ENCODE measurements at regions not wholly inside any gene's neighbourhood (a gene's known extent, or its start where the extent isn't known, plus 50 kb on each side); places are given as distances from the start of the nearest gene placed in this dataset.

DNA sequence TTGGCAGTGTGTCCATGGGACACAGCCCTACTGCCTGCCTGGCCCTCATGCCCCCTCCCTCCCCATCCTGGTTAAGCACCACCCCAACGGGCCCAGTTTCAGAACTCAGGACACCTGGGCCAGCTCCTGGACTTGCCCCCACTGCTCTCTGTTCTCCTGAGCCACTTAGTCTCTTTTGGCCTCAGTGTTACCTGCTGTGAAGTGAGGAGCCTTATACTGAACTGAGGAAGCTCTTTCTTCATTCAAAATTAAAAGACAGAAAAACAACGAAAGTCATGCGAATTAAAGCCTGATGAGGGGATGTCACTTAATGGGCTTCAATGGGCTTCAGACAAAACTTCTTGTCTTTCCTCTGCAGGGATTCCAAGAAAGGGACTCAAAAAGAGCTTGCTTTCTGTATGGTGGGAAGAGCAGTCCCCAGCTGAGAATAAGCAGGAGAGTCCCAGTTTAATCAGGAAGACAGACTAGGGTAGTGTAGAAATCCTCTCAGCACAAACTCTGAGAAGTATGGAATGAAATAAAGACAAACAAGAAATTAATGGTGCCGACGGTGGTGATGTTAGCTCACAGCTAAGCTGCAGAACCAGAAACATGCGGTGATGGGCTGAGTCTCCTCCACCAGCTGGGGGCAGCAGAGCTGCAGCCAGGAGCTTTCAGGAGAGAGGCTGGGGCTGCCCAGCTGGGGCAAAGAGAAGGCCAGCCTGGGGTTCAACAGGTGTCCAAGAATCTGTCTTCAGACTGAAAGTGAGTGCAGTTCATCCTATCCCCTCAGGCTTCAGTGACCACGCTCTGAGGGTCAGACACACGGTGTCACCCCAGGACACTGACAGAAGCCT lies 101.0 kb downstream of the GGTLC2 start:
- WGBS, 3 donors = 56 to 66% (median 57%) methylated on average over 8 of the region's 8 CpGs
- H3K4me3 ChIP-seq = no peak overlapping the region
- H3K4me1 ChIP-seq (ENCODE audit: insufficient read depth) = no peaks in the 10 kb centered on the region
- H3K36me3 ChIP-seq = no peaks in the 10 kb centered on the region
- no peak overlapping the region for H3K27ac ChIP-seq
- H3K27me3 ChIP-seq = no peaks in the 10 kb centered on the region
- TF ChIP-seq, protein P1, sequence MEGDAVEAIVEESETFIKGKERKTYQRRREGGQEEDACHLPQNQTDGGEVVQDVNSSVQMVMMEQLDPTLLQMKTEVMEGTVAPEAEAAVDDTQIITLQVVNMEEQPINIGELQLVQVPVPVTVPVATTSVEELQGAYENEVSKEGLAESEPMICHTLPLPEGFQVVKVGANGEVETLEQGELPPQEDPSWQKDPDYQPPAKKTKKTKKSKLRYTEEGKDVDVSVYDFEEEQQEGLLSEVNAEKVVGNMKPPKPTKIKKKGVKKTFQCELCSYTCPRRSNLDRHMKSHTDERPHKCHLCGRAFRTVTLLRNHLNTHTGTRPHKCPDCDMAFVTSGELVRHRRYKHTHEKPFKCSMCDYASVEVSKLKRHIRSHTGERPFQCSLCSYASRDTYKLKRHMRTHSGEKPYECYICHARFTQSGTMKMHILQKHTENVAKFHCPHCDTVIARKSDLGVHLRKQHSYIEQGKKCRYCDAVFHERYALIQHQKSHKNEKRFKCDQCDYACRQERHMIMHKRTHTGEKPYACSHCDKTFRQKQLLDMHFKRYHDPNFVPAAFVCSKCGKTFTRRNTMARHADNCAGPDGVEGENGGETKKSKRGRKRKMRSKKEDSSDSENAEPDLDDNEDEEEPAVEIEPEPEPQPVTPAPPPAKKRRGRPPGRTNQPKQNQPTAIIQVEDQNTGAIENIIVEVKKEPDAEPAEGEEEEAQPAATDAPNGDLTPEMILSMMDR (IDR thresholded peaks at IDR 0.05) = no peak
- TF ChIP-seq POLR2A (IDR thresholded peaks at IDR 0.05) (no peak), EP300 (IDR thresholded peaks at IDR 0.05) (no peak)
- no peaks in the 10 kb centered on the region for H3K9me3 ChIP-seq
- no peak for DNase-seq
- intact Hi-C loops (cut with DNase I) = loop anchor here in 1 of 4 donors (5.0 kb wide), 1 partner anchor 33 kb away; no protein-coding TSS in a partner anchor

DNA sequence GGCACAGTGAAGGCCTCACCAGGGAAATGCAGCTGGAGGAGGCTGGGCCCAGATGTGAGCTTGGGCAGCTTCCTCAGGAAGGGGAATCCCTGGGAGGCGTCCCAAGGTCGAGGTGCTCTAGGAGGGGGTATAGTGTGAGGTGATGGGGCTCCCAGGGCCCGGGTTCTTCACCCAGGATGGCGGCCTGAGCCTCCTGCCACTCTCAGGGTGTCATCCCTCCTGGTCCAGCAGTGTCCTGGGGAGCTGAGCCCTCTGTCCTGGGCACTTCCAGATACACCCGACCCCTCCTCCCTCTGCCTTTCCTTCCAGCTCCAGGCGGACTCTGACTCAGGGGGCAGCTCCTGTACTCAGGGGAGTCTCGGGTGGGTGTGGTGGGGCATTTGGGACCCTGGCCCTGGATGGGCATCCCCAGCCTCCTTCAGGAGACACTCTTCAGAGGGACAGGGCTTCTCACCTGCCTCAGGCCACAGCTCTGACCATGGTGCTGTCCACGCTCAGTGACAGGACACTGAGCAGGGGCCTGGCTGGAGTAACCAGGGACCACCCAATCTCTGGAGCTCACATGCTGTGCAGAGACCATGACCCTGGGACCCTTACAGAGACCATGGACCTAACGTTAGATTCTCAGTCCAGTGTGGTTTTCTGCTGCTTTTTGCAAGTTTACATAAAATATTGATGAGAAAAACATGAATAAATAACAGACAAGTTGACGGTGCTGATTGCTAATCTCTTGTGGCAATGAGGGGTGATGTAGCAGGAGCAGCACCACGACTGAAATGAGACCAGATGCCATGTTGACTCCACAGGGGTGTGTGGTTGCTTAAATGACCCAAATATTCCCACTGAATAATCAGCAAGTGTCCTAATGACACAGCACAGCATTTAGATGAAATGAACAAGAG lies 101.9 kb downstream of the GGTLC2 start:
- intact Hi-C loops (cut with DNase I) = loop anchor here in 1 of 4 donors (5.0 kb wide), 1 partner anchor 34 kb away; no protein-coding TSS in a partner anchor
- no peak overlapping the region for H3K4me3 ChIP-seq
- H3K9me3 ChIP-seq = no peaks in the 10 kb centered on the region
- no peak for DNase-seq
- H3K36me3 ChIP-seq = no peaks in the 10 kb centered on the region
- TF ChIP-seq, protein P1 (IDR thresholded peaks at IDR 0.05) = no peak
- TF ChIP-seq POLR2A (IDR thresholded peaks at IDR 0.05) (no peak), EP300 (IDR thresholded peaks at IDR 0.05) (no peak)
- no peak overlapping the region for H3K27ac ChIP-seq
- 65 to 71% (median 71%) methylated on average over 10 to 11 of the region's 11 CpGs for WGBS, 3 donors
- no peaks in the 10 kb centered on the region for H3K4me1 ChIP-seq (ENCODE audit: insufficient read depth)
- no peaks in the 10 kb centered on the region for H3K27me3 ChIP-seq

DNA sequence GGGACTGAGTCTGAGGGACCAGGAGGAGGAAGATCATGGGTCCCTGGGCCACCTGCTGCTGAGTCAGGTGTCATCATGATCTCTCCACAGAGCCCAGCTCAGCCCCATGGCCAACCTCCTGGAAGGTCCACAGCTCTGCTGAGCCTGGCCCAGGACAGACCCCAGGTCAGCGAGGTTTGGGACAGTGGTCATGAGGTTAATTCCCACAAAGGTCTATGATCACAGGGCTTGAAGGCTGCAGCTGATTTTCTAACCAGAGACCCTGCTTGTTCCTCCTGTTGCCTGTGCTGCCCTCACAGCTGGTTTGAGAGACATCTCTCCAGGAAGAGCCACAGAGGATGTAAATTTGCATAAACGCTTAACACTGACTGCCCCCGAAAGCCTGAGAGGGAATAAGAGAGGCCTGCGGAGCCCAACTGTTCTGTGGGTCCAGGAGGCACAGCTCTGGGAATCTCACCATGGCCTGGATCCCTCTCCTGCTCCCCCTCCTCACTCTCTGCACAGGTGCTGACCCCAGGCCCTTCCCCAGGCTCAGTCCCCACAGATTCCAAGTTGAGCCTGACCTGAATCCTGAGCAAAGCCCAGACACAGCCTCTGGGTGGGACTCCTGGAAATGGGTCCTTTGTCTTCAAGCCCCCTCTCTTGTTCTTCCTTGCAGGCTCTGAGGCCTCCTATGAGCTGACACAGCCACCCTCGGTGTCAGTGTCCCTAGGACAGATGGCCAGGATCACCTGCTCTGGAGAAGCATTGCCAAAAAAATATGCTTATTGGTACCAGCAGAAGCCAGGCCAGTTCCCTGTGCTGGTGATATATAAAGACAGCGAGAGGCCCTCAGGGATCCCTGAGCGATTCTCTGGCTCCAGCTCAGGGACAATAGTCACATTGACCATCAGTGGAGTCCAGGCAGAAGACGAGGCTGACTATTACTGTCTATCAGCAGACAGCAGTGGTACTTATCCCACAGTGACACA lies 102.8 kb downstream of the GGTLC2 start:
- Histone ChIP-seq H3K27ac (no peak overlapping the region), H3K27me3 (no peaks in the 10 kb centered on the region), H3K4me3 (no peak overlapping the region), H3K9me3 (no peaks in the 10 kb centered on the region), H3K36me3 (no peaks in the 10 kb centered on the region), H3K4me1 (ENCODE audit: insufficient read depth) (no peaks in the 10 kb centered on the region)
- no peak for TF ChIP-seq EP300 (IDR thresholded peaks at IDR 0.05)
- TF ChIP-seq POLR2A (IDR thresholded peaks at IDR 0.05) = no peak
- TF ChIP-seq, protein P1 (IDR thresholded peaks at IDR 0.05) = no peak
- intact Hi-C loops (cut with DNase I) = loop anchor here in 1 of 4 donors (5.0 kb wide), 1 partner anchor 35 kb away; no protein-coding TSS in a partner anchor
- DNase-seq = no peak
- WGBS, 3 donors = 70 to 91% (median 80%) methylated on average over 8 of the region's 8 CpGs

All from ovary (tissue), 7 donors.